ENCODE measurements at regions not wholly inside any gene's neighbourhood (a gene's known extent, or its start where the extent isn't known, plus 50 kb on each side); places are given as distances from the start of the nearest gene placed in this dataset.

- no peak for TF ChIP-seq CTCF (IDR thresholded peaks at IDR 0.05)
- TF ChIP-seq POLR2A (IDR thresholded peaks at IDR 0.05; ENCODE audit: low read depth), result no peak
These were observed 1846.5 kb downstream of the OLFM4 start for GRCh38 chr13:54875111-54875510.

All from esophagus muscularis mucosa (tissue), 3 donors.